Ishikawa (cell line): ENCODE measurements at regions not wholly inside any gene's neighbourhood (a gene's known extent, or its start where the extent isn't known, plus 50 kb on each side); places are given as distances from the start of the nearest gene placed in this dataset.

Source experiments
- CEBPB ChIP-seq: IDR thresholded peaks from 2 replicates; pipeline ENCODE4 v1.6.1; 2012
- CREB1 ChIP-seq: IDR thresholded peaks from 2 replicates; pipeline ENCODE4 v1.6.1; 2012; ENCODE audit warnings: low read depth
- EGR1 ChIP-seq: IDR thresholded peaks from 2 replicates; pipeline ENCODE4 v1.6.1; 2012
- EP300 ChIP-seq: IDR thresholded peaks from 2 replicates; pipeline ENCODE4 v1.6.1; 2012; ENCODE audit warnings: borderline replicate concordance
- FOXM1 ChIP-seq: IDR thresholded peaks from 2 replicates; pipeline ENCODE4 v1.6.1; 2012; ENCODE audit warnings: low read depth, borderline replicate concordance
- NFIC ChIP-seq: IDR thresholded peaks from 2 replicates; pipeline ENCODE4 v1.6.1; 2012
- RAD21 ChIP-seq: IDR thresholded peaks from 2 replicates; pipeline ENCODE4 v1.6.1; 2012; ENCODE audit warnings: low read depth
- TAF1 ChIP-seq: IDR thresholded peaks from 2 replicates; pipeline ENCODE4 v1.6.1; 2012; ENCODE audit warnings: low read depth, mild to moderate bottlenecking
- TCF12 ChIP-seq: IDR thresholded peaks from 2 replicates; pipeline ENCODE4 v1.6.1; 2012; ENCODE audit warnings: low read depth
- TEAD4 ChIP-seq: IDR thresholded peaks from 2 replicates; pipeline ENCODE4 v1.6.1; 2012
- YY1 ChIP-seq: IDR thresholded peaks from 2 replicates; pipeline ENCODE4 v1.6.1; 2012; ENCODE audit warnings: low read depth
- ZBTB7A ChIP-seq: IDR thresholded peaks from 2 replicates; pipeline ENCODE4 v1.6.1; 2012; ENCODE audit warnings: low read depth
- TF ChIP-seq, protein P1 (sequence below): IDR thresholded peaks from 2 replicates; pipeline ENCODE4 v1.6.1; 2012
- TF ChIP-seq, protein P2 (sequence below): IDR thresholded peaks from 2 replicates; pipeline ENCODE4 v1.6.1; 2012
- TF ChIP-seq, protein P3 (sequence below): IDR thresholded peaks from 2 replicates; pipeline ENCODE4 v1.6.1; 2012; ENCODE audit warnings: low read depth, mild to moderate bottlenecking

DNA sequence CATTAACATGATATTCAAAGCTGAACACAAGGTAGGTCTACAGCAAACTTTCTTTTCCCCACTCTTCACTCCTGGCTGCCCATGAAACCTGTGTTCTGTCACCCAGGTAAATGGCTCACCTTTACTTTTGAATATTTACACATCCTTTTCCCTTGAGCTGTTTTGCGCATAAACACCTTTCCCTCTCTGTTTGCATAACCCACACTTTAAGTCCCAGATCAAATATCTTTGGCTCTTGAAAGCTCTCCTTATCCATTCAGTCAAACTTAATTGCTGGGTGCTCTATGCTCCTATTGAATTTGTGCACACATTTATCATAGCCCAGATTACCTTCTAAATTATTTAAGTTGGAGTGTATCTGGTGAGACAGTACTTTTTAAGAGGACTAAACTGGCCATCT, 51.7 kb upstream of the ATP8A1 start:
- TF ChIP-seq TAF1 (no peak), NFIC (no peak), YY1 (no peak), CEBPB (no peak), RAD21 (no peak), EGR1 (no peak), TEAD4 (no peak), EP300 (no peak), TCF12 (no peak), ZBTB7A (no peak), CREB1 (no peak), FOXM1 (no peak)
- TF ChIP-seq, protein P1, sequence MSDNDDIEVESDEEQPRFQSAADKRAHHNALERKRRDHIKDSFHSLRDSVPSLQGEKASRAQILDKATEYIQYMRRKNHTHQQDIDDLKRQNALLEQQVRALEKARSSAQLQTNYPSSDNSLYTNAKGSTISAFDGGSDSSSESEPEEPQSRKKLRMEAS = no peak
- TF ChIP-seq, protein P2, sequence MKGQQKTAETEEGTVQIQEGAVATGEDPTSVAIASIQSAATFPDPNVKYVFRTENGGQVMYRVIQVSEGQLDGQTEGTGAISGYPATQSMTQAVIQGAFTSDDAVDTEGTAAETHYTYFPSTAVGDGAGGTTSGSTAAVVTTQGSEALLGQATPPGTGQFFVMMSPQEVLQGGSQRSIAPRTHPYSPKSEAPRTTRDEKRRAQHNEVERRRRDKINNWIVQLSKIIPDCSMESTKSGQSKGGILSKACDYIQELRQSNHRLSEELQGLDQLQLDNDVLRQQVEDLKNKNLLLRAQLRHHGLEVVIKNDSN = no peak
- TF ChIP-seq, protein P3, sequence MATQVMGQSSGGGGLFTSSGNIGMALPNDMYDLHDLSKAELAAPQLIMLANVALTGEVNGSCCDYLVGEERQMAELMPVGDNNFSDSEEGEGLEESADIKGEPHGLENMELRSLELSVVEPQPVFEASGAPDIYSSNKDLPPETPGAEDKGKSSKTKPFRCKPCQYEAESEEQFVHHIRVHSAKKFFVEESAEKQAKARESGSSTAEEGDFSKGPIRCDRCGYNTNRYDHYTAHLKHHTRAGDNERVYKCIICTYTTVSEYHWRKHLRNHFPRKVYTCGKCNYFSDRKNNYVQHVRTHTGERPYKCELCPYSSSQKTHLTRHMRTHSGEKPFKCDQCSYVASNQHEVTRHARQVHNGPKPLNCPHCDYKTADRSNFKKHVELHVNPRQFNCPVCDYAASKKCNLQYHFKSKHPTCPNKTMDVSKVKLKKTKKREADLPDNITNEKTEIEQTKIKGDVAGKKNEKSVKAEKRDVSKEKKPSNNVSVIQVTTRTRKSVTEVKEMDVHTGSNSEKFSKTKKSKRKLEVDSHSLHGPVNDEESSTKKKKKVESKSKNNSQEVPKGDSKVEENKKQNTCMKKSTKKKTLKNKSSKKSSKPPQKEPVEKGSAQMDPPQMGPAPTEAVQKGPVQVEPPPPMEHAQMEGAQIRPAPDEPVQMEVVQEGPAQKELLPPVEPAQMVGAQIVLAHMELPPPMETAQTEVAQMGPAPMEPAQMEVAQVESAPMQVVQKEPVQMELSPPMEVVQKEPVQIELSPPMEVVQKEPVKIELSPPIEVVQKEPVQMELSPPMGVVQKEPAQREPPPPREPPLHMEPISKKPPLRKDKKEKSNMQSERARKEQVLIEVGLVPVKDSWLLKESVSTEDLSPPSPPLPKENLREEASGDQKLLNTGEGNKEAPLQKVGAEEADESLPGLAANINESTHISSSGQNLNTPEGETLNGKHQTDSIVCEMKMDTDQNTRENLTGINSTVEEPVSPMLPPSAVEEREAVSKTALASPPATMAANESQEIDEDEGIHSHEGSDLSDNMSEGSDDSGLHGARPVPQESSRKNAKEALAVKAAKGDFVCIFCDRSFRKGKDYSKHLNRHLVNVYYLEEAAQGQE = no peak
